Epithelial cell of esophagus (primary cell): ENCODE measurements at regions not wholly inside any gene's neighbourhood (a gene's known extent, or its start where the extent isn't known, plus 50 kb on each side); places are given as distances from the start of the nearest gene placed in this dataset.

Source experiments
- DNase-seq: peaks from one replicate; pipeline ENCODE4 v3.0.0; 2010; ENCODE audit warnings: low read depth
- H3K4me3 ChIP-seq: 2 replicates; pipeline ENCODE4 v1.5.1; 2011; ENCODE audit warnings: mild to moderate bottlenecking, low read length, control low read depth
- CTCF ChIP-seq: IDR thresholded peaks from 2 replicates; pipeline ENCODE4 v1.5.1; 2011; ENCODE audit warnings: low read depth, mild to moderate bottlenecking, low read length, control low read depth, inconsistent platforms; ENCODE audit not compliant: insufficient read depth; ENCODE audit errors: missing control alignments

- TF ChIP-seq CTCF = no peak
- no peak overlapping the region for H3K4me3 ChIP-seq
- DNase-seq = no peak
Measured at GRCh38 chr11:116180806-116181600, 591.8 kb downstream of the BUD13 start.

- no peak for DNase-seq
- no peak for TF ChIP-seq CTCF
- H3K4me3 ChIP-seq = no peak overlapping the region
Measured at GRCh38 chr11:116179401-116179800, 593.4 kb downstream of the BUD13 start.

- no peak for DNase-seq
- no peak overlapping the region for H3K4me3 ChIP-seq
- TF ChIP-seq CTCF = no peak
Measured at GRCh38 chr11:116177521-116178210, 595.1 kb downstream of the BUD13 start.

DNA sequence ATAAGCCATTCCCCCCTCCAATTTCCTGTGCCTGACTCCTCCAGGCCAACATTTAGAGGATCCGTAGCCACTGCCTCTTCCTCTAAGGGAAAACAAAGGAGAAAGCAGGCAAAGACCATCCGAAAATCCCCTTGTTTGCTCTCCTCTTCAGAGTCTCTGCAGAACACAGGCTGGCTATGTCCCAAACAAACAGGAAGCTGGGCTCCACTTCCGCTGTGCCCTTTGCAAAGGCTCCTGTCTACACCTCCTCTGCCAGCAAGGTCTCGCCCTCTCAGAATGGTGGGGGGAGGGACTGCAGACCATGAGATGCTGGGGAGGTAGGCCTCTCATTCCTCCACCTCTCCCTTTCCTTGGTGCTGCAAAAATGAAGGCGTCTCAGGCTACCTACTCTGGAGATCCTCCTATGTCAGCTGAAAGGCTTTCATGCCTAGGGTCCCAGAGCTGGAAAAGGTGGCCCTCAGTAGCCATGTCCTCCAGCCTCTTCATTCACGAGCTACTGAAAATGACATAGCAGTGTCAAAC, 596.2 kb downstream of the BUD13 start:
- DNase-seq = no peak
- TF ChIP-seq CTCF = no peak
- H3K4me3 ChIP-seq = no peak overlapping the region

DNA sequence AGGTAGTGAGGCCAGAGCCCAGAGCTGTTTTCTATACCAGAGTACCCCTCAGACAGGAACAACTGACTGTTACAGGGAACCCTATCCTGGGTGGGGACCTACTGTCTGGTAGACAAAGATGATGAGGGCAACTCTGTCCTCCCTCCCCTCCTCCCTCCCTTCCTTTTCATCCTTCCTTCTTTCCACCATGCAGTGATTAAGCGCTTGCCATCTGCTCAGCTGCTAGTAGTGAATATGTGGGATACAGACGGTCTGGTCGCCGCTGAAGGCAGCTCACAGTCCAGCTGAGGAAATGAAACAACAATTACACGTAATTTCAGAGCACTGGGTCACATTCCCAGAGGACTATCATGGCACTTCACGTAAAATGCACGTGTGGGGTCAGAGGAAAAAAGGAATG, 597.1 kb downstream of the BUD13 start:
- no peak for TF ChIP-seq CTCF
- no peak for DNase-seq
- H3K4me3 ChIP-seq = no peak overlapping the region

- no peak for TF ChIP-seq CTCF
- DNase-seq = no peak
- no peak overlapping the region for H3K4me3 ChIP-seq
Measured at GRCh38 chr11:116173941-116174911, 598.6 kb downstream of the BUD13 start.
